ENCODE measurements at regions not wholly inside any gene's neighbourhood (a gene's known extent, or its start where the extent isn't known, plus 50 kb on each side); places are given as distances from the start of the nearest gene placed in this dataset.
A peak's percentile ranks its signal among the peaks of the same experiment; 100 is the strongest.
"Not testable (repeated sequence)": the region's sequence is repeated elsewhere in the genome, so short reads cannot be mapped to it uniquely, and the experiment has no call there.

DNA sequence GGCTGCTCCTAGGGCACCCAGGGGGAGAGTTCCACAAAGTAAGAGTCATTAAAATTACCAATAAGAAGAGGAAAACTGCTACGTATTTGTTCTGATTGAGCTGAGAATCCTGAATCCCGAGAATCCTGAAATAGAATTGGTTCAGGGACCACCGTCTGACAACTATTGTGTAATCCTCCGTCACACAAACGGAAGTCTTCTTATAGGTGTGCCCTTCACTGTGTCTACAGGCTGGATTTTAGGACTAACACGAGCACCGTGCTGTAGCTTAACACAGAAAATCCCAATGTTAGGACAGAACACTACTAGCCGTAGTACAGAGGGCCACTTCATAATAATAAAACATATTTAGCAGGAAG, 50.6 kb upstream of the RNF182 start:
- no peak for DNase-seq

- DNase-seq = peak; percentile 12
Measured at GRCh38 chr6:13873288-13874190, 51.2 kb upstream of the RNF182 start.

GRCh38 chr6:13872681-13873080, 52.1 kb upstream of the RNF182 start:
- no peak for DNase-seq

GRCh38 chr6:13872006-13872405, 52.7 kb upstream of the RNF182 start:
- DNase-seq = not testable (repeated sequence)

DNA sequence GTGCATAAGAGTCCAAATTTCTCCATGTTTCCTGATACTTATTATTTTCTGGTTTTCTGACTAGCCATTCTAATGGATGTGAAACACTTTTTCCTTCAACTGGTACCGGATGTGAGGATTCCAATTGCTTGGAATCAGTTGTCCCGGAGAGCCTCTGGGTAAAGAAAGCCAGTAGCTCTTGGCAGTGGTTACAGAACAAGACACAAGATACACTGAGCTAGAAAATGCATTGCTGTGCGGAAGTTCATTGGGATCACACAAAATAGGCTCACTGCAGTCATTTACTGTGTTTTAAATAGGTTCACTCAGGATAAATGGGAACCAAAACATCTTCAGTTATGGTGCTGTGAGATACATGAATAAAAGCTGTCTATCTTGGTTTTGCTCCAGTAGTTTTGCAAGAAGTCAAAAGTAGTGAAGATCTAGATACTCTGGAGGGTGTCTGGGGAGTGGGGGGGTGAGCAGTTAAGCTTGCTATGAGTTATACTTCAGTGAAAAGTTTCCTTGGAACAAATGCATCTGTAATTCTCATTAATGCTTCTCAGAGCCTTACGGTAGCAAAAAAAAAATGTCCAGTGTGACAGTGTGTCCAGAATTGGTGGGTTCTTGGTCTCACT, 54.4 kb upstream of the RNF182 start:
- no peak for DNase-seq

DNA sequence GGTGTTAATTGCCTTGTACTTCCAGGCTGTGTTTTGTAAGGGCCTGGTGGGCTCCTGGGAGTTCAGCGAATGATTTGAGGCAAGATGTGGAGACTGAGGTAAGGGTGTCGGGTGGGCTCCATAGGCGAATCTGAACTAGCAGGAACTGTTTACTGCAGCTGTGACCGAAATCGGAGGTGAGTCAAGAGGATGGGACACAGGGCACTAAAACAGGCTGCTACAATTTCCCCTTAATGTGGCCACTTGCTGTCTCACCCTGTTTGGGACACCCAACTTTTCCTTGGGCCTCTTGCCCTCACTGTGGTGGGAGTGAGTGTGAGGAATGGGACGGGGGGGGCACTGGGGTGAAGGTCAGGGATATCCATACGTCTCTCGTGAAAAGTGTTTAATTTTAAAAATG, 53.9 kb upstream of the MCUR1 start:
- DNase-seq = no peak

DNA sequence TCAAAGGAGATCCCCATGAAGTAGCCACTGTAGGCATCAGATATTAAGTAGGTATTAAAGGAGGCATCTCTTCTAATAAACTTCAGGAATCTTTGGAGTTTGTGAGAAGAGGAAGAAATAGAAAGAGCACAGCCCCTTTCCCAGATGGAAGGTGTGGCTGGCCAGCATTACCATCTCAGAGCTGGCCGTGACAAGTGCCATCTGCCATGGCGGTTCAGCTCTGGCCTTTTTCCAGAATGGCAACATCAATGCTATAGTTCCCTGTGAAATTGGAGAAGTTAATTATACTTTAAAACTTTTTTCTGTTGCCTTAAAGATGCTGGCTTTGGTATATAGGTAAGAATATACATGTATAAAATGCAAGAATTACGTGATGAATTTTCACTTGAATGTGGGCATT, 51.9 kb upstream of the MCUR1 start:
- no peak for DNase-seq

GRCh38 chr6:13865141-13865540, 50.8 kb upstream of the MCUR1 start:
- DNase-seq = no peak

DNA sequence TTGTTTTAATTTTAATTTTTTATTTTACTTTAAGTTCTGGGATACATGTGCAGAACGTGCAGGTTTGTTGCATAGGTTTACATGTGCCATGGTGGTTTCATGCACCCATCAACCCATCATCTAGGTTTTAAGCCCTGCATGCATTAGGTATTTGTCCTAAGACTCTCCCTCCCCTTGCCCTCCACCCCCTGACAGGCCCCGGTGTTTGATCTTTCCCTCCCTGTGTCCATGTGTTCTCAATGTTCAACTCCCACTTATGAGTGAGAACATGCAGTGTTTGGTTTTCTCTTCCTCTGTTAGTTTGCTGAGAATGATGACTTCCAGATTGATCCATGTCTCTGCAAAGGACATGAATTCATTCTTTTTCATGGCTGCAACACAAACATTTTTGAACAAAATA, 50.3 kb upstream of the MCUR1 start:
- DNase-seq = not testable (repeated sequence)

All from HCEC 1CT (cell line).